Lung (tissue), 11 donors: ENCODE measurements at regions not wholly inside any gene's neighbourhood (a gene's known extent, or its start where the extent isn't known, plus 50 kb on each side); places are given as distances from the start of the nearest gene placed in this dataset.

ENCODE experiments used
- ATAC-seq: fragments of 200-7000 bp; cut with Tn5 transposase; one replicate; pipeline ENCODE4 v1.9.1; 2020; ENCODE audit warnings: moderate number of reproducible peaks; ENCODE audit not compliant: insufficient read depth, low FRiP score
- DNase-seq, 3 donors: peaks; one replicate each; pipeline ENCODE4 v3.0.0-alpha.2; 2013 to 2017
- H3K27ac ChIP-seq, 2 donors: one replicate each; pipeline ENCODE4 v1.5.1; 2013; ENCODE audit warnings: mild to moderate bottlenecking in 2 of 2, moderate library complexity in 2 of 2, control low read depth in 1 of 2, inconsistent platforms in 1 of 2, low read depth in 1 of 2, low read length in 1 of 2
- H3K27me3 ChIP-seq, 3 donors: one replicate each; pipeline ENCODE4 v1.5.1; 2013; ENCODE audit warnings: low read length in 2 of 3; ENCODE audit not compliant: control insufficient read depth in 3 of 3, insufficient read depth in 3 of 3
- H3K36me3 ChIP-seq, 4 donors: one replicate each; pipeline ENCODE4 v1.5.1; 2013; ENCODE audit warnings: low read length in 4 of 4, mild to moderate bottlenecking in 1 of 4, moderate library complexity in 1 of 4; ENCODE audit not compliant: control insufficient read depth in 4 of 4, insufficient read depth in 4 of 4
- H3K4me1 ChIP-seq, 5 donors: one replicate each; pipeline ENCODE4 v1.5.1; 2013; ENCODE audit warnings: low read length in 5 of 5, mild to moderate bottlenecking in 2 of 5, moderate library complexity in 1 of 5; ENCODE audit not compliant: control insufficient read depth in 5 of 5, insufficient read depth in 5 of 5
- H3K4me3 ChIP-seq: one replicate; pipeline ENCODE4 v1.5.1; 2013; ENCODE audit warnings: mild to moderate bottlenecking, control low read depth, moderate library complexity
- H3K9ac ChIP-seq, 2 donors: one replicate each; pipeline ENCODE4 v1.5.1; 2013; ENCODE audit warnings: low read length in 2 of 2, control low read depth in 1 of 2; ENCODE audit not compliant: insufficient read depth in 1 of 2
- H3K9me3 ChIP-seq, 4 donors: one replicate each; pipeline ENCODE4 v1.5.1; 2013; ENCODE audit warnings: low read length in 3 of 4, mild to moderate bottlenecking in 1 of 4, moderate library complexity in 1 of 4; ENCODE audit not compliant: control insufficient read depth in 4 of 4, insufficient read depth in 3 of 4
- WGBS, 2 donors: extraction: QIAGEN DNeasy Blood & Tissue Kit; methylation state at CpG; one replicate each; pipeline ENCODE4 v1.1.7; 2013; 5-methylcytosine and 5-hydroxymethylcytosine counted together
- TF ChIP-seq, protein P1 (sequence below): IDR thresholded peaks from 2 replicates; pipeline ENCODE4 v1.5.1; 2012; ENCODE audit warnings: mild to moderate bottlenecking; ENCODE audit errors: control extremely low read depth, extremely low read depth
- donor health status: control.
- donor health status: control.
- donor health status: Bipolar disorder and iron deficiency.
- donor health status: healthy.
- donor health status: DM: yes; HTN: yes; CAD: no.

DNA sequence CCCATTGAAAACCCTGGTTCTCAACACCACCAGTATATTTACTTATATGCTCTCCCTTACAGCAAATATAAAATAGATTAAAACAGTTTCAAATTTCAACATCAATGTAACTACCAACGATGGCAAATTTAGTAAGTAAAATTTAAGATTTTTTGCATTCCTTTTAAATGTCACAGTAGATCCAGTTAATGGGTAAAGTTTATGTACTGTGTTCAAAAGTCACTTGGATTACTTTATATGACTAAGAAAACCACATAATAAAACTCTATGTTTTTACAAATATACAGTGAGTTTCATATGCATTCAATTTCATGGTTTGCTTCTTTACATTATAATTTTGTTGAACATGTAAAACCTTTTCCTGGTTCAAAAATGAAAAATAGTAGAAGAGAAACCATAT is 364.6 kb downstream of the AASDHPPT start:
- TF ChIP-seq, protein P1, sequence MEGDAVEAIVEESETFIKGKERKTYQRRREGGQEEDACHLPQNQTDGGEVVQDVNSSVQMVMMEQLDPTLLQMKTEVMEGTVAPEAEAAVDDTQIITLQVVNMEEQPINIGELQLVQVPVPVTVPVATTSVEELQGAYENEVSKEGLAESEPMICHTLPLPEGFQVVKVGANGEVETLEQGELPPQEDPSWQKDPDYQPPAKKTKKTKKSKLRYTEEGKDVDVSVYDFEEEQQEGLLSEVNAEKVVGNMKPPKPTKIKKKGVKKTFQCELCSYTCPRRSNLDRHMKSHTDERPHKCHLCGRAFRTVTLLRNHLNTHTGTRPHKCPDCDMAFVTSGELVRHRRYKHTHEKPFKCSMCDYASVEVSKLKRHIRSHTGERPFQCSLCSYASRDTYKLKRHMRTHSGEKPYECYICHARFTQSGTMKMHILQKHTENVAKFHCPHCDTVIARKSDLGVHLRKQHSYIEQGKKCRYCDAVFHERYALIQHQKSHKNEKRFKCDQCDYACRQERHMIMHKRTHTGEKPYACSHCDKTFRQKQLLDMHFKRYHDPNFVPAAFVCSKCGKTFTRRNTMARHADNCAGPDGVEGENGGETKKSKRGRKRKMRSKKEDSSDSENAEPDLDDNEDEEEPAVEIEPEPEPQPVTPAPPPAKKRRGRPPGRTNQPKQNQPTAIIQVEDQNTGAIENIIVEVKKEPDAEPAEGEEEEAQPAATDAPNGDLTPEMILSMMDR, result no peak
- Histone ChIP-seq H3K4me1 (peaks cover 0 to 6% (median 0%) of the 10 kb centered on the region in 5 donors), H3K27me3 (no peaks in the 10 kb centered on the region), H3K9me3 (no peaks in the 10 kb centered on the region), H3K4me3 (no peak overlapping the region), H3K36me3 (no peaks in the 10 kb centered on the region), H3K9ac (no peak overlapping the region), H3K27ac (no peak overlapping the region)
- ATAC-seq (no peak), DNase-seq (no peak)
- 69 to 82% methylated on average over 1 of the region's 1 CpG for WGBS, 2 donors

DNA sequence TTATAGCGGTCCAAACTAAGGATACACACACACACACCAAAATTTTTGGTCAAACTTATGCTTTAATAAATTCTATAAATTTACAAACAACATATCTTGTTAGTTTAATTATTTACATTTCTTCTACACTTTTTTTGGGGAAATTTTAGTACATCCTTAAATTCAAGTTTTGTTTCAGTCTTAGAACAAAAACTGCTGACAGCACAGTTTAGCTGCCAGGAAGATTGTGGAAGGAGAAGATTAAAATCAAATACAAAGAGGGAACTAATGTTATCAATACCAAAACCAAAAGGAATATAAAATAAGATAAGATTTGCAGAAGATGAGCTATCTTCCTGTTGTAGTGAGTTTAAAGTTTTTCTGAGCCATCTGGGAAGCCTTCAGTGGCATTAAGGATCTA is 368.8 kb downstream of the AASDHPPT start:
- no peak overlapping the region for H3K9ac ChIP-seq
- no peaks in the 10 kb centered on the region for H3K9me3 ChIP-seq
- peaks cover 0 to 6% (median 0%) of the 10 kb centered on the region in 5 donors for H3K4me1 ChIP-seq
- H3K4me3 ChIP-seq, result no peak overlapping the region
- 94 to 96% methylated on average over 1 of the region's 1 CpG for WGBS, 2 donors
- ATAC-seq, result no peak
- TF ChIP-seq, protein P1, result no peak
- no peak for DNase-seq
- no peak overlapping the region for H3K27ac ChIP-seq
- no peaks in the 10 kb centered on the region for H3K27me3 ChIP-seq
- H3K36me3 ChIP-seq, result no peaks in the 10 kb centered on the region

DNA sequence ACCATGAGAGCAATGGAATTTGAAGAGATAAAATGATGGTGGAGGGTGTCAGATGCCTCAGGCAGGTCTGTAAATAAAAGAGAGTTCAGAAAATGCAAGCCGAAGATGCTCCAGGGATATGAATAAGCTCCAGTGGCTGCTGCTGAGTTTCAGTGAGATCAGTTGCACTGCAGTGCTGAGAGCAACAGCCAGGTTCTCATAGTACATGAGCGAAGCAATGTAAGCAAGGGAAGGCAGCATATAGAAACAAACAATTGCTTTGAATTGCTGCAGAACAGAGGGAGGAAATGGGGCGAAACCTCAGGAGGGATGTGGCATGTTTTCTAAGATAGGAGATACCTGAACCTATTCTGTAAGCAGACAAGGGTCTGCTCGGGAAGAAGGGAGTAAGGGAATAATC is 369.5 kb downstream of the AASDHPPT start:
- Histone ChIP-seq H3K36me3 (no peaks in the 10 kb centered on the region), H3K4me1 (peaks cover 0 to 6% (median 0%) of the 10 kb centered on the region in 5 donors), H3K27ac (no peak overlapping the region), H3K9me3 (no peaks in the 10 kb centered on the region), H3K27me3 (no peaks in the 10 kb centered on the region), H3K4me3 (no peak overlapping the region), H3K9ac (no peak overlapping the region)
- no peak for DNase-seq
- WGBS, 2 donors, result 37% methylated on average over 4 of the region's 4 CpGs
- TF ChIP-seq, protein P1, result no peak
- ATAC-seq, result no peak

DNA sequence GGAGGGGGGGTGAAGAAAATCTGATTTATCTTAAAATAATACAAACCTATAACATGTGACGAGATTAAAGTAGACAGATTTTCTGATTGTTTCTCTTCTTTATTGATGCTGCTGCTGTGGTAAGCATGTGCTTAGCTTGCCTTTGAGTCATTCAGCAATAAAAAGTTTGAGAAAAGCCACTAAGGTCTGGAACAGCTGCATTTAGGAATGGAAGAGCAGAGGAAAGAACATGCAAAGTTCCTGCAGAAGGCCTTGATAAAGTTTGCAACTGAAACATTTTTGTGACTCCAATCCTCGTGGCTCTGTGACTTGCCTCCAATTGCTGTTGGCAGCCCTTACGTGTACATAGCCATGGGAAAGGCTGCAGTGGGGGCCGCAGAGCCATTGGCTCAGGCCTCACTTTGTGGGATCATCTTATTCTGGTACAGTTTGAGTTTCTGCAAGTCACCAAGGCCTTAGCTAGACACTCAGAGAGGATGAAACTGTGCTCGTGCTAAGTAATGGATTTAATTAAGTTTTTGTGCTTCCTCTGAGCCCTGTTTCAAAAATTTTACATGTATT is 370.2 kb downstream of the AASDHPPT start:
- no peak overlapping the region for H3K9ac ChIP-seq
- TF ChIP-seq, protein P1, result no peak

More for the DNA sequence above, 370.2 kb downstream of the AASDHPPT start:
- Histone ChIP-seq H3K9me3 (no peaks in the 10 kb centered on the region), H3K27me3 (no peaks in the 10 kb centered on the region), H3K36me3 (no peaks in the 10 kb centered on the region), H3K4me1 (peaks cover 0 to 6% (median 0%) of the 10 kb centered on the region in 5 donors), H3K27ac (no peak overlapping the region), H3K4me3 (no peak overlapping the region)
- 71 to 72% methylated on average over 5 of the region's 5 CpGs for WGBS, 2 donors
- ATAC-seq (no peak), DNase-seq (no peak)
